CD14-positive monocyte (primary cell): ENCODE measurements at regions not wholly inside any gene's neighbourhood (a gene's known extent, or its start where the extent isn't known, plus 50 kb on each side); places are given as distances from the start of the nearest gene placed in this dataset.
"Not testable (repeated sequence)": the region's sequence is repeated elsewhere in the genome, so short reads cannot be mapped to it uniquely, and the experiment has no call there.

Experiments used
- DNase-seq, 3 donors: peaks; one replicate each; pipeline ENCODE4 v3.0.0-alpha.2; 2011 to 2022
- H2AFZ ChIP-seq: 2 replicates; pipeline ENCODE4 v1.6.0; 2012; ENCODE audit warnings: mild to moderate bottlenecking, low read depth, low read length, inconsistent platforms; ENCODE audit not compliant: insufficient read depth, poor library complexity, severe bottlenecking
- H3K27ac ChIP-seq, 2 donors: 1 replicate in 1 of 2; 2 replicates in 1 of 2; pipeline ENCODE4 v1.5.1; 2012 to 2013; ENCODE audit warnings: low read length in 2 of 2, control low read depth in 1 of 2, inconsistent platforms in 1 of 2, low read depth in 1 of 2, mild to moderate bottlenecking in 1 of 2
- H3K27me3 ChIP-seq, 2 donors: one replicate each; pipeline versions ENCODE4 v1.6.0 to v1.6.1; 2011 to 2013; ENCODE audit warnings: low read length in 2 of 2; ENCODE audit not compliant: control insufficient read depth in 2 of 2, insufficient read depth in 2 of 2
- H3K36me3 ChIP-seq, 2 donors: replicated peaks in 1 of 2; 1 replicate in 1 of 2; 2 replicates in 1 of 2; pipeline versions ENCODE4 v1.5.1 to v1.6.1; 2012 to 2013; ENCODE audit warnings: low read length in 2 of 2, control low read depth in 1 of 2, inconsistent platforms in 1 of 2, mild to moderate bottlenecking in 1 of 2; ENCODE audit not compliant: insufficient read depth in 2 of 2, control insufficient read depth in 1 of 2
- H3K4me1 ChIP-seq, 2 donors: 1 replicate in 1 of 2; 2 replicates in 1 of 2; pipeline versions ENCODE4 v1.5.1 to v1.6.1; 2012 to 2013; ENCODE audit warnings: low read length in 2 of 2, control low read depth in 1 of 2, inconsistent platforms in 1 of 2, mild to moderate bottlenecking in 1 of 2, moderate library complexity in 1 of 2; ENCODE audit not compliant: insufficient read depth in 2 of 2, control insufficient read depth in 1 of 2
- H3K4me2 ChIP-seq: replicated peaks from 2 replicates; pipeline ENCODE3; 2012; ENCODE audit warnings: low read length, moderate library complexity, mild to moderate bottlenecking; ENCODE audit not compliant: poor library complexity, severe bottlenecking; ENCODE audit errors: extremely low read depth
- H3K4me3 ChIP-seq, 3 experiments: fragments of 200-600 bp in 1 of 3; sonication (generic) in 1 of 3; replicated peaks in 1 of 3; 1 replicate in 2 of 3; 2 replicates in 1 of 3; pipeline ENCODE4 v1.5.1; 2011 to 2013; ENCODE audit warnings: low read length in 3 of 3, mild to moderate bottlenecking in 3 of 3, control low read depth in 2 of 3, low read depth in 2 of 3, inconsistent platforms in 1 of 3, moderate library complexity in 1 of 3
- H3K79me2 ChIP-seq: 2 replicates; pipeline ENCODE4 v1.6.0; 2012; ENCODE audit warnings: mild to moderate bottlenecking, control low read depth, inconsistent platforms, low read length, moderate library complexity; ENCODE audit not compliant: insufficient read depth
- H3K9ac ChIP-seq: 2 replicates; pipeline ENCODE4 v1.6.0; 2017; ENCODE audit warnings: low read length, mild to moderate bottlenecking; ENCODE audit not compliant: insufficient read depth, poor library complexity, severe bottlenecking
- H3K9me3 ChIP-seq, 2 donors: replicated peaks in 1 of 2; 1 replicate in 1 of 2; 2 replicates in 1 of 2; pipeline versions ENCODE4 v1.5.1 to v1.6.1; 2012 to 2013; ENCODE audit warnings: low read length in 2 of 2, control low read depth in 1 of 2; ENCODE audit not compliant: control insufficient read depth in 1 of 2, insufficient read depth in 1 of 2
- H4K20me1 ChIP-seq: 2 replicates; pipeline ENCODE4 v1.6.0; 2012; ENCODE audit warnings: mild to moderate bottlenecking, low read length, control low read depth, moderate library complexity; ENCODE audit not compliant: insufficient read depth
- H3K27ac Mint-ChIP-seq, 7 donors: one replicate each; pipeline ENCODE4 v1.8.0; 2020; ENCODE audit warnings: mild to moderate bottlenecking in 7 of 7, mixed read lengths in 7 of 7, moderate library complexity in 6 of 7, inconsistent platforms in 2 of 7
- H3K27me3 Mint-ChIP-seq, 3 donors: one replicate each; pipeline ENCODE4 v1.8.0; 2021 to 2022; ENCODE audit warnings: low read depth in 3 of 3, mild to moderate bottlenecking in 3 of 3, mixed read lengths in 3 of 3, moderate library complexity in 3 of 3, inconsistent platforms in 1 of 3
- H3K36me3 Mint-ChIP-seq, 2 donors: one replicate each; pipeline ENCODE4 v1.8.0; 2020; ENCODE audit warnings: mixed read lengths in 2 of 2, inconsistent platforms in 1 of 2, mild to moderate bottlenecking in 1 of 2
- H3K4me1 Mint-ChIP-seq: one replicate; pipeline ENCODE4 v1.8.0; 2020; ENCODE audit warnings: mild to moderate bottlenecking, mixed read lengths
- H3K4me3 Mint-ChIP-seq, 2 donors: one replicate each; pipeline ENCODE4 v1.8.0; 2020; ENCODE audit warnings: mild to moderate bottlenecking in 2 of 2, mixed read lengths in 2 of 2, moderate library complexity in 1 of 2
- H3K9me3 Mint-ChIP-seq, 7 donors: one replicate each; pipeline ENCODE4 v1.8.0; 2020 to 2022; ENCODE audit warnings: mixed read lengths in 7 of 7, mild to moderate bottlenecking in 6 of 7, moderate library complexity in 6 of 7, inconsistent platforms in 2 of 7
- CTCF ChIP-seq: fragments of 200-600 bp; IDR thresholded peaks from one replicate; pipeline ENCODE4 v1.8.0; 2022; ENCODE audit warnings: antibody characterized with exemption, mild to moderate bottlenecking
- WGBS: methylation state at CpG from one replicate; pipeline ENCODE4 v1.1.5; 2013; ENCODE audit warnings: missing lambda C conversion rate; ENCODE audit not compliant: insufficient coverage; 5-methylcytosine and 5-hydroxymethylcytosine counted together
- intact Hi-C, 2 donors: fragments of 100-400 bp; cut with micrococcal nuclease; formaldehyde crosslinking; loops; one replicate each; pipeline versions ENCODE4 v1.15.0 to v1.15.1; 2023

GRCh38 chr13:91249861-91250260 lies 97.6 kb upstream of the MIR17HG start:
- peaks cover 0 to 6% (median 2%) of the 10 kb centered on the region in 7 donors for H3K9me3 Mint-ChIP-seq
- Histone ChIP-seq H3K4me1 (no peaks in the 10 kb centered on the region), H4K20me1 (no peaks in the 10 kb centered on the region), H3K36me3 (no peaks in the 10 kb centered on the region), H3K27me3 (no peaks in the 10 kb centered on the region), H3K79me2 (no peaks in the 10 kb centered on the region), H3K9me3 (no peaks in the 10 kb centered on the region), H2AFZ (no peak overlapping the region), H3K4me3 (no peak overlapping the region), H3K4me2 (no peak overlapping the region), H3K27ac (no peak overlapping the region), H3K9ac (no peak overlapping the region)
- H3K36me3 Mint-ChIP-seq, result no peaks in the 10 kb centered on the region
- TF ChIP-seq CTCF, result no peak
- H3K27me3 Mint-ChIP-seq, result no peaks in the 10 kb centered on the region
- WGBS, result no CpG with 5 or more reads among the region's 2 CpGs
- H3K4me1 Mint-ChIP-seq, result peaks cover 4% of the 10 kb centered on the region
- intact Hi-C loops, result no loop called here
- no peak overlapping the region for H3K4me3 Mint-ChIP-seq
- no peak for DNase-seq
- H3K27ac Mint-ChIP-seq, result peak overlapping the region in 1 of 7 donors; percentile 13

DNA sequence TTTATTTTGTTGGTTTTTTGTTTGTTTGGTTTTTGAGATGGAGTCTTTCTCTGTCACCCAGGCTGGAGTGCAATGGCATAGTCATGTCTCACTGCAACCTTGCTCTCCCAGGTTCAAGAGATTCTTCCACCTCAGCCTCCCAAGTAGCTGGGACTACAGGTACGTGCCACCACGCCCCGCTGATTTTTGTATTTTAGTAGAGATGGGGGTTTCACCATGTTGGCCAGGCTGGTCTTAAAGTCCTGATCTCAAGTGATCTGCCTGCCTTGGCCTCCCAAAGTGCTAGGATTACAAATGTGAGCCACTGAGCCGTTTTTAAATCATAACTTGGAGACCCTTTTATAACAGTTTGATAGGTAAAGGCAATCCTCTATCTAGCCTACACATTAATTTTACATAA lies 95.9 kb upstream of the MIR17HG start:
- DNase-seq, H3K36me3 ChIP-seq, H3K4me2 ChIP-seq, H3K9me3 Mint-ChIP-seq, H2AFZ ChIP-seq, H3K27me3 Mint-ChIP-seq, H3K27me3 ChIP-seq, H3K27ac Mint-ChIP-seq, H3K4me1 Mint-ChIP-seq, intact Hi-C loops, H3K79me2 ChIP-seq, H3K4me3 ChIP-seq, H4K20me1 ChIP-seq, H3K9me3 ChIP-seq, H3K36me3 Mint-ChIP-seq, H3K4me1 ChIP-seq, H3K4me3 Mint-ChIP-seq, H3K27ac ChIP-seq, H3K9ac ChIP-seq: not testable (repeated sequence)
- no CpG with 5 or more reads among the region's 4 CpGs for WGBS
